SHP77 treated with DMSO at 0.1 percent for 48 hours (cell line): ENCODE measurements at regions not wholly inside any gene's neighbourhood (a gene's known extent, or its start where the extent isn't known, plus 50 kb on each side); places are given as distances from the start of the nearest gene placed in this dataset.
"Not testable (repeated sequence)": the region's sequence is repeated elsewhere in the genome, so short reads cannot be mapped to it uniquely, and the experiment has no call there.

Experiments used
- DNase-seq: peaks from one replicate; lab custom pipeline; 2025; lab: John Stamatoyannopoulos, UW

- DNase-seq, result no peak
Observed at GRCh38 chr2:34545486-34546136, 946.5 kb upstream of the FAM98A start.

- no peak for DNase-seq
Observed at GRCh38 chr2:34534761-34535160, 935.7 kb upstream of the FAM98A start.

GRCh38 chr2:34534341-34534740 is 935.2 kb upstream of the FAM98A start:
- no peak for DNase-seq

- no peak for DNase-seq
Observed at GRCh38 chr2:34533585-34534183, 934.6 kb upstream of the FAM98A start.

DNA sequence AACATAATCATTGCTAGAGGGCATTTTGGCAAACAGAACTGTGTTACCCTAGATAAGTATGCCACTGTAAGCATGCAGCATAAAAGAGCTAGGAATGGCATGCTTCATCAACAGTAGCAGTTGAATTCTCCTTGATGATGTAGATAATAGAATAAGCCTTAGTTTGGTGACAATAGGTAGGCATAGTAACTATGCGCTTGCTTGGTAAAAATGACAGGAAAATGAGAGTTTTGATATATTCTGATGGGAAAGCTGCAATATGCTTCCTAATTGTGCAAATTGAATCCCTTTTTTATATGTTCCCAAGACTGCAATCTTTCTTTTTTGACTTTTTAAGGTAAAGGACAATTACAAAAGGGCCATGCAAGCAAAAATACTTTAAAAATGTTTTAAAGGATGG is 930.9 kb upstream of the FAM98A start:
- DNase-seq, result no peak

- no peak for DNase-seq
Observed at GRCh38 chr2:34523958-34524514, 924.9 kb upstream of the FAM98A start.

DNA sequence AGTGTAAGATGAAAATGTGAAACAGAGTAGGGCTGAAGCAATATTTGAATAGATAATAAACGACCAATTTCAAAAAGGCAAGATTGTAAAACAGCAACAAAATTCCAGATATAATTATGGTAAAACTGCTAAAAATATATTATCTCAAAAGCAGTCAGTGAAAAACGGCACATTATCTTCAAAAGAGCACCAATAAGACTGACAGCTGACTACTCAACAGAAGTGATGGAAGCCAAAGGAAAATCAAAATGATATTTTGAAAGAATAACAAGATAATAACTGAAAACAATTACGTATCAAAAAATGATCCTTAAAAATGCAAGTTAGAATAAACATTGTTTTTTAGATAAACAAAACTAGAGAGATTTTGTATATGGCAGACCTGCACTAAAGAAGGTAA is 920.6 kb upstream of the FAM98A start:
- no peak for DNase-seq

DNA sequence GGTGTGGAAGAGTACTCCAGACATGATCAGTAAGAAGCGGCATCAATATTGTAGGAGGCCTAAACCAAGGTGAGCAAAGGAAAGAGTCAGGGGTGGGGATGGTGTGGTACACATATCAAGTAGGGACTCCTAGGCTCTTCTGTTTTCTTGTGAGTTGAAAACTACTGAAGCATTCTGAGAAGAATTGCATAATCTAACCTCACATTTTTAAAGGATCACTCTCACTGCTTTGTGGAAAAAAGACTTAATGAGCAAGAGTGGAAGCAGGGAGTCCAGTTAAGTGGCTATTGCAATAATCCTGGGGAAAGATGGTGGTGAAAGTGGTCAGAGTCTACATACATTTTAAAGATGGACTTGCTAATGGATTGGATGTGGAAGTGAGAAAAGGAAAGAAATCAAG is 899.5 kb upstream of the FAM98A start:
- no peak for DNase-seq

DNA sequence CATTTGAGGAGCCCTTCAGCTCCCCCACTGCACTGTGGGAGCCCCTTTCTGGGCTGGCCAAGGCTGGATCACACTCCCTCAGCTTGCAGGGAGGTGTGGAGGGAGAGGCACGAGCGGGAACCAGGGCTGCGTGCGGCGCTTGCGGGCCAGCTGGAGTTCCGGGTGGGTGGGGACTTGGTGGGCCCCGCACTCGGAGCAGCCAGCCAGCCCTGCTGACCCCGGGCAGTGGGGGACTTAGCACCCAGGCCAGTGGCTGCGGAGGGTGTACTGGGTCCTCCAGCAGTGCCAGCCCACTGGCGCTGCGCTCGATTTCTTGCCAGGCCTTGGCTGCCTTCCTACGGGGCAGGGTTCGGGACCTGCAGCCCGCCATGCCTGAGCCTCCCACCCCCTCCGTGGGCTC is 895.1 kb upstream of the FAM98A start:
- not testable (repeated sequence) for DNase-seq

DNA sequence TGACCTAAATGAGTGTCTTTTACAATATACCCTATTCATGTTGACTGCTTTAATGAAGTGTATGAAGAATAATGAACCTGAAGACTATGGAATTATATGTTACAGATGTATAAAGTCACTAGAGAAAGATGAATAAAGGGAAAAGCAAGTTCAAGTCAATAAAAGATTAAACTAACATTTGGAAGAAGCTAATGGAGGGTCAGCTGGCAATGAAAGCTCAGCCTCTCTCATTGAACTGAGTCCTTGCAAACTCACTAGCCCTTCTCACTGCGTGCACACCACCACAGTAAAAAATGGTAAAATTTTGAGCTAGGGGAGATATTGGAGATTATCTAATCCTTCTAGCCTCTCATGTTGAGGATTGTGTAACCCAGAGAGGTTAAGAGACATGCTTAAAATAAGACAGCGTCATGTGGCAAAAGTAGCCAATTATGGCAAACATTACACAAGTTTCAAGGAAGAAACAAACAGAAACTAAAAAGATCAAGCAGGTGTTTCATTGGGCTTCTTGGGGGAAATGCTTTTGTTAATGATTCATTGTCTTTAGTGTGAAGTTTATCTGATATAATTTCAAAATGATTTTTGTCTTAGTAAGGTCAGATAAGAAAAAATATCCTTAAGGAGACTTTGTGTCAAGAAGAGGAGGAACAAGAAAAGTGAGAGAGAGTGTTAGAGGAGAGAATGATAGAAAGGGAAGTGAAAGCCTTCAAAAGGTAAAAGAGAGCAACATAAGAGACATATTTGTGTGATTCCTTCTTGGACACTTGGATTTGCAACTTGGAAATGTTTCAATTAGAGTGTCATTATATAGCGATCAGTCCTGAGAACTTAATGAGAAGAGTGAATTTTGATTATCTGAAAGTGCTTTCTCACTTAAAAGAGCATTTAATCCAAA is 893.7 kb upstream of the FAM98A start:
- no peak for DNase-seq

DNA sequence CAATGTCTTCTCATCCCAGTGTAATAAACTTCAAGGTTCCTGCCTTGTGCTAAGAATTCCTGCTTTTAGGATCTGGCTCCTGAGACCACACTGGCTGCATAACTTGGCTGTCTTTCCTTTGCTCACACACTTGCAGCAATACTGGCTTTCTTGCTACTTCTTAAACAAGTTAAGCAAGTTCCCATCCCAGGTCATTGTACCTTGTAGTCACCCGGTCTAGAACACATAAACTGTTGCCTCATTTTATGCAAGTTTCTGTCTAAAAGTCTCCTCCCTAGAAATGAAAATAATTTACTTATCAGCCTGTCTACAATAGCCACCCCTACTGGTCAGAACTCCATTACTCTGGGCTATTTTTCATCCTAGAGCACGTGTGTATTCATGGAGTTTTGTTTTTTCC is 887.9 kb upstream of the FAM98A start:
- no peak for DNase-seq

DNA sequence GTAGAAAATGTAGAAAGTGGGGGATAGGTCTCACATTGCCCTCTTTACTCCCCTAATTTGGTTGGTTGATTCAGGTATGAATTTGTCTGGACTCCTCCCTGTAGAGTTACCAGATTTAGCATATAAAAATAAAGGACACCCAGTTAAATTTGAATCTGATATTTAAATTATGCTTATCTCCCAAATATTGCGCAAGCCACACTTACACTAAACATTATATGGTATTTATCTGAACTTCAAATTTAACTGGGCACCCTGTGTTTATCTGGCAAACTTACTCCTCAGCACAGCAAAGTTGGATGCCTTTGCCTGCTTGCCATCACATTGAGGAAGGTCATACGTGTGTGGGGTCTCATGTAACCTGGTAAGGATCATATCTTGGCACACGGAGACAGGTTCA is 882.4 kb upstream of the FAM98A start:
- DNase-seq, result no peak

DNA sequence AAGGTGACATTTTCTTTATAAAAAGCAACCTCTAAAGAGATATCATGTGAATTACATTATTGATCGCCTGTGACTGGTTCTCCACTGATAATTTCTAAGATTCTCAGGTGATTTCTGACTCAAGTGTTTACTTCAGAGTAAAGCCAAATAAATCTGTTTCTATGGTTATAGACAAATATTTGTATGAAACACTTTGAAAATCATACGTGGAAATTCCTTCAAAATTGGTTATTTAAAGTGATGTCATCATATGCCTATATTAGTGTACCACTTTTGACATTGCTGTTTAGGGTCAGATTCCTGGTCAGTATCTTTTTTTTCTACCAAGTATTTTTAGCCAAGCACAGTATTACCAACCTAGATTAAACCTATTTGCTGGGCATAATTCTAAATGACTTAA is 881.3 kb upstream of the FAM98A start:
- no peak for DNase-seq

GRCh38 chr2:34475156-34475555 is 876.1 kb upstream of the FAM98A start:
- no peak for DNase-seq

GRCh38 chr2:34474646-34475045 is 875.5 kb upstream of the FAM98A start:
- no peak for DNase-seq

GRCh38 chr2:34447097-34447496 is 848.0 kb upstream of the FAM98A start:
- no peak for DNase-seq

DNA sequence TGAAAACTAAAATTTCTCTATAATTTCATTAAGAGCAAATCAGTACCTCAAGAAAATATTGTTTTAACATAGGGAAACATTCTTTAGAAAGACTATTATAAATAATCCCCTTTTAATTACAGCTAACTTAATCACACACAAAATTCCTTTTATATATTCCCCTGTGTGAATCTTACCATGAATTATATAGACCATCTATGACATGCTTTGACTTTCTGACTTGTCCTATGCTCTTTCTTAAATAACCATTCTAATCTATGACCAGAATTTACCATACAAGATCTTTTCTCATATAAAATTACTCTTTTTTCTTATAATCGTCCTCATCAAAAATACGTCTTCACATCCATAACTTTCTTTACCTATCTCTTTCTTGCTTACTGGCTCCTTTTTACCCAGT is 824.2 kb upstream of the FAM98A start:
- no peak for DNase-seq

DNA sequence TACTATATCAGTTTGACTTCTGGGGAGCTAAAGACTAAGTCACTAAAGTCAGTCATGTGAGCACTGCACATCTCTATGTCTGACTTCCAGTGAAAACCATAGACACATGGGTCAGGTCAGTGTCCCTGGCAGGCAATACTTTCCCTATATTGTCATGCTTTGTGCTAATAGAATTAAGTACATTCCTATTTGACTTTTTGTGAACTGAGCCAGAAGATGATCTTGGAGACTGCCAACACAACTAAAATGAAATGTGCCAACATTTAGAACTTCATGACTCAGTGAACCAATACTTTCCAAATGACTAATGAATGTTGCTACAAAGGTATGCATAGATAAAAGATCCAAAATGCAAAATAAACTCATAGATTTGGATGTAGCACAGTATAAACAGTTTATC is 820.8 kb upstream of the FAM98A start:
- no peak for DNase-seq

GRCh38 chr2:34416856-34417255 is 817.8 kb upstream of the FAM98A start:
- DNase-seq, result no peak

GRCh38 chr2:34414856-34415255 is 815.8 kb upstream of the FAM98A start:
- DNase-seq, result no peak

DNA sequence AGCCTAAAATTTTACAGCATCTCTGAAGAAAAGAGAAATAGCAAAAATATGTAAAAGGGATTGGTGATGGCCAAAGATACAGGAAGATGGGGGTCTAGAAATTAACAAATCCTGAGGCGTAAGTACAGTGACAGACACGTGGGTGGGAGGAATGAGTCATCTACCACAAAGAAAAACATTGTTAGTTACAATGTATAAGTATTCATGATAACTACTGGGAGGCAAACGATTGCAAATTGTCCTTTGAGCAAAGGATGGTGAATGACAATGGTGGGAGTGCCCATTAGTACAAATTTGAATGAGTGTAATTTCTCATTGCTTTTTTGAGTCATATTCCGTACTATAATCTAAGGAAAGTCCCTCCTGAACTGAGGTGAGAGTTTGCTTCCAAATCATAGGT is 809.0 kb upstream of the FAM98A start:
- DNase-seq, result no peak

- DNase-seq, result no peak
Observed at GRCh38 chr2:34403512-34403911, 804.4 kb upstream of the FAM98A start.

DNA sequence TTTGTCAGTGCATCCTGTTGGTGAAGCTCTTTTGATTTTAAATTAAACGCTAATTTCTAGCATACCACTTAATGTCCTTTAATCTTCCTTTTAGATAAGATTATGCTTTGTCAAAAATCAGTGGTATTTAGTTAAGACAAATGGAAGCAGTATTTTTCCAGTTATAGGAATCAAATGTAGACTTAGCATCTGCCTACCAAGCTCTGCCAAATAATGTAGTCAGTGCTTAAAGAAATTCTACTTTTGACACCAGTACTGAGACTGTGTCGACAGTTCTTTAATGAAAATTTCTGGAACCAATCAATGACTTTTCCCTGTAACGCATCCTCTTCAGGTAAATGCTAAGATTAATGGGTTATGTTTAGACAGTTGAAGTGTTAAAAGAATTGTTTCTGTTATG is 803.3 kb upstream of the FAM98A start:
- no peak for DNase-seq
